Spleen (tissue), 11 donors: ENCODE measurements at regions not wholly inside any gene's neighbourhood (a gene's known extent, or its start where the extent isn't known, plus 50 kb on each side); places are given as distances from the start of the nearest gene placed in this dataset.

Source experiments
- DNase-seq: peaks from one replicate; pipeline ENCODE4 v3.0.0-alpha.2; 2020
- H3K27ac ChIP-seq, 8 donors: fragments of 200-600 bp; sonication (generic) in 7 of 8; 1 replicate in 4 of 8; 2 replicates in 4 of 8; pipeline versions ENCODE4 v1.5.0 to v1.8.0; 2016 to 2021; ENCODE audit warnings: inconsistent platforms in 4 of 8, mild to moderate bottlenecking in 4 of 8, moderate library complexity in 1 of 8
- H3K27me3 ChIP-seq, 7 donors: fragments of 200-600 bp; sonication (generic) in 6 of 7; replicated peaks in 1 of 7; 1 replicate in 4 of 7; 2 replicates in 3 of 7; pipeline versions ENCODE4 v1.5.0 to v1.8.0; 2016 to 2021; ENCODE audit warnings: inconsistent platforms in 3 of 7, mild to moderate bottlenecking in 1 of 7
- H3K36me3 ChIP-seq, 6 donors: fragments of 200-600 bp; sonication (generic) in 5 of 6; 1 replicate in 4 of 6; 2 replicates in 2 of 6; pipeline versions ENCODE4 v1.5.0 to v1.8.0; 2016 to 2021; ENCODE audit warnings: inconsistent platforms in 2 of 6
- H3K4me1 ChIP-seq, 6 donors: fragments of 200-600 bp; sonication (generic) in 5 of 6; 1 replicate in 3 of 6; 2 replicates in 3 of 6; pipeline versions ENCODE4 v1.5.0 to v1.8.0; 2016 to 2021; ENCODE audit warnings: inconsistent platforms in 3 of 6
- H3K4me3 ChIP-seq, 8 donors: fragments of 200-600 bp; sonication (generic) in 7 of 8; 1 replicate in 4 of 8; 2 replicates in 4 of 8; pipeline versions ENCODE4 v1.5.0 to v1.8.0; 2016 to 2021; ENCODE audit warnings: inconsistent platforms in 4 of 8, mild to moderate bottlenecking in 4 of 8, moderate library complexity in 2 of 8
- H3K9me3 ChIP-seq, 8 donors: fragments of 200-600 bp; sonication (generic) in 7 of 8; 1 replicate in 4 of 8; 2 replicates in 4 of 8; pipeline versions ENCODE4 v1.5.0 to v1.8.0; 2016 to 2021; ENCODE audit warnings: inconsistent platforms in 4 of 8
- POLR2A ChIP-seq, 3 donors: fragments of 450-650 bp; IDR thresholded peaks; one replicate each; pipeline ENCODE4 v1.5.1; 2017; ENCODE audit warnings: antibody characterized with exemption in 3 of 3, mild to moderate bottlenecking in 1 of 3
- POLR2AphosphoS5 ChIP-seq, 3 donors: sonication (generic); formaldehyde crosslinking; IDR thresholded peaks; one replicate each; pipeline ENCODE4 v1.5.1; 2017; ENCODE audit warnings: antibody characterized with exemption in 3 of 3
- WGBS, 5 donors: extraction: QIAGEN DNeasy Blood & Tissue Kit in 3 of 5; methylation state at CpG; one replicate each; pipeline versions ENCODE4 v1.1.5 to v1.1.7; 2013 to 2018; 5-methylcytosine and 5-hydroxymethylcytosine counted together
- intact Hi-C: fragments of 100-400 bp; cut with DNase I; formaldehyde crosslinking; loops from one replicate; pipeline ENCODE4 v1.15.0; 2023; ENCODE audit warnings: low total_unique reads
- TF ChIP-seq, protein P1 (sequence below), 11 experiments: fragments of 200-600 bp in 7 of 11; fragments of 450-650 bp in 4 of 11; sonication (generic) in 4 of 11; IDR thresholded peaks in 8 of 11; conservative IDR thresholded peaks in 3 of 11; 1 replicate in 7 of 11; 2 replicates in 4 of 11; pipeline versions ENCODE4 v1.4.0 to v1.8.0; 2016 to 2021; ENCODE audit warnings: antibody characterized with exemption in 11 of 11, inconsistent platforms in 4 of 11, mild to moderate bottlenecking in 1 of 11
- donor health status: healthy with polysubstance abuse.
- donor health status: DM: no; HTN: no; CAD: no; lungs with moderate emphysema.
- donor health status: DM: no; HTN: no; CAD: no.
- donor health status: Bipolar disorder and iron deficiency.
- donor health status: healthy.
- donor health status: DM: no; HTN: no; CAD: no.
- donor health status: DM: yes; HTN: yes; CAD: no.

DNA sequence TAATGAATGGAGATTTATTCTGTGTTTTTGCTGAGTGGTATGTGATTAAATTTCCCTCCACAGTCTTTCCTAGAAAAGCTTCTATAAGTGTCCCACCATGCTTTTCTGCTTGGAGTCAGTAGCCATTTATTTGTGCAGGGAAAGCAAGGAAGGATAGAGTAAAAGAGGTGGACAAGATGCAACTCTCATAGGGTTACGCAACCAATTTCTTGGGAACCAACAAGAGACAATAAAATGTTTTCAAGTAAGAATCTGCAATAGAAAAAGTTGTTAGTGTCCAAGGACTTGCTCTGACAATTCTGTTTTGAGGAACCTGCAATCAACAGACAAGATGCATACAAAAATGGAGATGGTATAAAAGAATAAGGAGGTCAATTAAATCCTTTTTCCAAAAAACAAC is 153.8 kb upstream of the MITF start:
- intact Hi-C loops, result no loop called here
- TF ChIP-seq POLR2A (IDR thresholded peaks at IDR 0.05) (no peak), POLR2AphosphoS5 (IDR thresholded peaks at IDR 0.05) (no peak)
- TF ChIP-seq, protein P1, sequence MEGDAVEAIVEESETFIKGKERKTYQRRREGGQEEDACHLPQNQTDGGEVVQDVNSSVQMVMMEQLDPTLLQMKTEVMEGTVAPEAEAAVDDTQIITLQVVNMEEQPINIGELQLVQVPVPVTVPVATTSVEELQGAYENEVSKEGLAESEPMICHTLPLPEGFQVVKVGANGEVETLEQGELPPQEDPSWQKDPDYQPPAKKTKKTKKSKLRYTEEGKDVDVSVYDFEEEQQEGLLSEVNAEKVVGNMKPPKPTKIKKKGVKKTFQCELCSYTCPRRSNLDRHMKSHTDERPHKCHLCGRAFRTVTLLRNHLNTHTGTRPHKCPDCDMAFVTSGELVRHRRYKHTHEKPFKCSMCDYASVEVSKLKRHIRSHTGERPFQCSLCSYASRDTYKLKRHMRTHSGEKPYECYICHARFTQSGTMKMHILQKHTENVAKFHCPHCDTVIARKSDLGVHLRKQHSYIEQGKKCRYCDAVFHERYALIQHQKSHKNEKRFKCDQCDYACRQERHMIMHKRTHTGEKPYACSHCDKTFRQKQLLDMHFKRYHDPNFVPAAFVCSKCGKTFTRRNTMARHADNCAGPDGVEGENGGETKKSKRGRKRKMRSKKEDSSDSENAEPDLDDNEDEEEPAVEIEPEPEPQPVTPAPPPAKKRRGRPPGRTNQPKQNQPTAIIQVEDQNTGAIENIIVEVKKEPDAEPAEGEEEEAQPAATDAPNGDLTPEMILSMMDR (IDR thresholded peaks at IDR 0.05 in 8 of 11, conservative IDR thresholded peaks at IDR 0.05 in 3 of 11), result no peak
- no peak overlapping the region for H3K27ac ChIP-seq
- no peaks in the 10 kb centered on the region for H3K4me1 ChIP-seq
- 87 to 98% (median 93%) methylated on average over 1 of the region's 1 CpG for WGBS, 5 donors
- H3K4me3 ChIP-seq, result no peak overlapping the region
- no peak for DNase-seq
- no peaks in the 10 kb centered on the region for H3K27me3 ChIP-seq
- no peaks in the 10 kb centered on the region for H3K36me3 ChIP-seq
- peaks cover 6 to 38% (median 31%) of the 10 kb centered on the region in 8 donors for H3K9me3 ChIP-seq

DNA sequence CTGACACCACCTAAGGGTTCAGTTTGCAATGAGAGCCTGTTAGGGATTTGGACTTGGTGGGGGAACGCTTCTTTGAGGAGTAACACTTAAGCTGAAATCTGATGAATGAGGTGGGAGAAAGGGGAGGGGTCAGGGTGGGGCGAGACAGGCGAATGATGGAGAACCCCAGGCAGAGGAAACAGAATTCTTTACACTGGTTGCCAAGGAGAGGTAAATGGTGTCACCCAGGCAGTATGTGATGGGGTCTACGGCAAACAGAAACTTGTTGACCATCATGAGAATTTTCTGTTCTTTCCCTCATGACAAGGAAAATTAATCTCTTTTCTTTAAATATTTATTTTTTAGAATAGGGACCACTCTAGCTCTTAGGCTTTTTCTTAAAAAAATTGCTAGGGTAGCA is 157.2 kb upstream of the MITF start:
- intact Hi-C loops, result no loop called here
- no peak for TF ChIP-seq POLR2AphosphoS5 (IDR thresholded peaks at IDR 0.05)
- TF ChIP-seq POLR2A (IDR thresholded peaks at IDR 0.05), result no peak
- TF ChIP-seq, protein P1 (IDR thresholded peaks at IDR 0.05 in 8 of 11, conservative IDR thresholded peaks at IDR 0.05 in 3 of 11), result no peak
- Histone ChIP-seq H3K27me3 (no peaks in the 10 kb centered on the region), H3K27ac (no peak overlapping the region), H3K4me3 (no peak overlapping the region), H3K4me1 (no peaks in the 10 kb centered on the region), H3K36me3 (no peaks in the 10 kb centered on the region), H3K9me3 (peaks cover 5 to 21% (median 16%) of the 10 kb centered on the region in 8 donors)
- DNase-seq, result no peak
- WGBS, 5 donors, result 75 to 90% (median 88%) methylated on average over 4 of the region's 4 CpGs

DNA sequence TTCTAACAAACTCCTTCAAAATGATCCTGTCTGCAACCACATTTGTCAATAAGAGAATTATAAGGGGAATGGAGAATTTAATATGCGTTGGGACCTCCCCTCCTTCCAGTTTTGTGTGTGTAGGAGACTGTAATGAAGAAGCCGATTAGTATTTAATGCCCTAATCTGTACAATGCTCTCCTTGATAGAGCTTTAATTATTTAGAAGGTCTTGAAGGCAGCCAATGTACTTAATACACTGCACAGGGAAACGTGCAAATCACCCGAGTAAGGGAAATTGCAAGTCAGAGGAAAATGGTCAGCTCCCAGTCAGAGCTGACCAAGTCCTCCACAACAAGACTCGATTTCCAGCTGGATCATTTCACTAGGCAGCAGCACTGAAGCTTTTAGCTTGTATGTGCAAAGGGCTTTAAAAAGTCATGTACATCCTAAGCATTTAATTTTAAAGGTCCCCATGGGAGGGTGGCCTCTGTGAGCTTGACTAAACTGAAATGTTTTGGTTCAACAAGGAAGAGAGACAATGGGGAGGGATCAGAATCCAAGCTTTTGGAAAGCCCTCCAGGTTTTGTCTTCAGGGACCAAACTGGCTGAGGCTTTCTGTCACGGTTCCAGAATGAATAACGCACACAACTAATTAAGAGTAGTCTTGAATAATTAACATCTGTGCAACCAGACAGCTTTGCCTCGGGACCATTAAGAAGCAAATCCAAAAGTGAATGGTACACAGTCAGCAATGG is 159.8 kb upstream of the MITF start:
- no peak overlapping the region for H3K4me3 ChIP-seq
- WGBS, 5 donors, result 64 to 78% (median 71%) methylated on average over 8 of the region's 8 CpGs
- no peaks in the 10 kb centered on the region for H3K4me1 ChIP-seq
- TF ChIP-seq, protein P1 (IDR thresholded peaks at IDR 0.05 in 8 of 11, conservative IDR thresholded peaks at IDR 0.05 in 3 of 11), result no peak
- no peak for TF ChIP-seq POLR2A (IDR thresholded peaks at IDR 0.05)
- TF ChIP-seq POLR2AphosphoS5 (IDR thresholded peaks at IDR 0.05), result no peak
- no peak for DNase-seq
- no peak overlapping the region for H3K27ac ChIP-seq
- H3K36me3 ChIP-seq, result no peaks in the 10 kb centered on the region
- H3K9me3 ChIP-seq, result no peaks in the 10 kb centered on the region
- intact Hi-C loops, result no loop called here
- H3K27me3 ChIP-seq, result no peaks in the 10 kb centered on the region

DNA sequence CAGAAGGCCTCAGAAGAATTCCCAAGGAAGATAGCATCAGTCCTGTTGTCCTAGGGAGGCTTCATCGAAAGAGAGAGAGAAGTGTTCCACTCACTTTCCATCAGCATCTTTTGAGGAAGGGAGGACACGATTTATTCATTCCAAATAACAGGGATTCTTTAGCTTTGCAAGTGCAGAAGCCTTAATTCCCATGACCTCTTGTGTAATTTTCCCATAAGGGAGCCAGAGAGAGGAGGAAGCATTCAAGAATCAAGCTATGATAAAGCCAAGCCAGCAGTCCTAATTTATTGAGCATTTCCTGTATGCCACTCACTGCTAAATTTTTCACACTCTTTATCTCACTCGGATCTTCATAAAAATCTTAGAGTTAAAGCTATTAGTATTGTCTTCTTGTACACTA is 169.7 kb upstream of the MITF start:
- H3K36me3 ChIP-seq, result no peaks in the 10 kb centered on the region
- no peak overlapping the region for H3K4me3 ChIP-seq
- TF ChIP-seq POLR2A (IDR thresholded peaks at IDR 0.05) (no peak), POLR2AphosphoS5 (IDR thresholded peaks at IDR 0.05) (no peak)
- TF ChIP-seq, protein P1 (IDR thresholded peaks at IDR 0.05 in 8 of 11, conservative IDR thresholded peaks at IDR 0.05 in 3 of 11), result no peak
- H3K27me3 ChIP-seq, result no peaks in the 10 kb centered on the region
- H3K9me3 ChIP-seq, result no peaks in the 10 kb centered on the region
- no peak overlapping the region for H3K27ac ChIP-seq
- H3K4me1 ChIP-seq, result peaks cover 0 to 34% (median 8%) of the 10 kb centered on the region in 6 donors
- 43 to 61% (median 54%) methylated on average over 3 of the region's 3 CpGs for WGBS, 5 donors
- intact Hi-C loops, result no loop called here
- DNase-seq, result no peak
